A549 (cell line): ENCODE measurements at regions not wholly inside any gene's neighbourhood (a gene's known extent, or its start where the extent isn't known, plus 50 kb on each side); places are given as distances from the start of the nearest gene placed in this dataset.

Experiments
- CTCF ChIP-seq: fragments of >200 bp; sonication (Bioruptor Twin); formaldehyde crosslinking; IDR thresholded peaks from 3 replicates; pipeline ENCODE4 v1.5.1; 2016
- MYC ChIP-seq: IDR thresholded peaks from 2 replicates; pipeline ENCODE4 v1.6.1; 2012; ENCODE audit warnings: mild to moderate bottlenecking, inconsistent platforms, low read length, improper control_type of control experiment, borderline replicate concordance

DNA sequence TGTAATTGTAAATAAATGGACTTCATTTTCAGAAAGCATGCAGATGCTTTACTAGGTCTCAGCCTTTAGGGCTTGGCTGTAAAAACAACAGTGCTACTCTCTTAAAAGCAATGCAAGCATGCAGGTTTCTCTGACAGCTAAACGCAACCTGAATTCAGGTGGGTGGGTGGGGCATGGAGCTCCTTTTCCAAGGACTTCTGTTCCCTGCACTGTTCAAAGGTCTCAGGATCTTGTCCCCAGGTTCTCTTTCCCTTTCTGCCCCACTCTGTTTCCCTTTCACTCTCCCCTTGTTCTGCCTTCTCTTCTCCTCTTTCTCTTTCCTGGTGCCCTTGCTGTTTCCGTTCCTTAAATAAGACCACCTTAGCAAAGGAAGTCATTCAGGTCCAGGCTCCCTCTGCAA is 1527.5 kb upstream of the SLC10A2 start:
- no peak for TF ChIP-seq MYC
- no peak for TF ChIP-seq CTCF
